Peyer's patch (tissue), 4 donors: ENCODE measurements at regions not wholly inside any gene's neighbourhood (a gene's known extent, or its start where the extent isn't known, plus 50 kb on each side); places are given as distances from the start of the nearest gene placed in this dataset.

Experiments used
- DNase-seq, 3 donors: peaks; one replicate each; pipeline ENCODE4 v3.0.0-alpha.2; 2017 to 2019
- H3K27ac ChIP-seq, 4 donors: fragments of 200-600 bp; sonication (generic); one replicate each; pipeline ENCODE4 v1.5.1; 2016 to 2019
- H3K27me3 ChIP-seq, 2 donors: fragments of 200-600 bp; sonication (generic); one replicate each; pipeline ENCODE4 v1.5.1; 2019
- H3K36me3 ChIP-seq, 3 donors: fragments of 200-600 bp; sonication (generic); one replicate each; pipeline ENCODE4 v1.5.1; 2016 to 2019
- H3K4me1 ChIP-seq, 4 donors: fragments of 200-600 bp; sonication (generic); one replicate each; pipeline ENCODE4 v1.5.1; 2016 to 2019
- H3K4me3 ChIP-seq, 4 donors: fragments of 200-600 bp; sonication (generic); 1 replicate in 3 of 4; 2 replicates in 1 of 4; pipeline ENCODE4 v1.5.1; 2016 to 2019; ENCODE audit warnings: mild to moderate bottlenecking in 1 of 4
- H3K9me3 ChIP-seq, 4 donors: fragments of 200-600 bp; sonication (generic); one replicate each; pipeline ENCODE4 v1.5.1; 2016 to 2019; ENCODE audit warnings: mild to moderate bottlenecking in 1 of 4
- CTCF ChIP-seq, 6 experiments: fragments of 450-650 bp in 4 of 6; fragments of 200-600 bp in 2 of 6; sonication (generic) in 1 of 6; IDR thresholded peaks; one replicate each; pipeline ENCODE4 v1.5.1; 2017 to 2019; ENCODE audit warnings: antibody characterized with exemption in 6 of 6, mild to moderate bottlenecking in 3 of 6, moderate library complexity in 1 of 6
- POLR2A ChIP-seq, 2 donors: fragments of 450-650 bp; IDR thresholded peaks; one replicate each; pipeline ENCODE4 v1.5.1; 2017; ENCODE audit warnings: antibody characterized with exemption in 2 of 2, mild to moderate bottlenecking in 2 of 2, moderate library complexity in 2 of 2

- H3K9me3 ChIP-seq, result no peaks in the 10 kb centered on the region
- no peaks in the 10 kb centered on the region for H3K36me3 ChIP-seq
- TF ChIP-seq CTCF (IDR thresholded peaks at IDR 0.05) (no peak), POLR2A (IDR thresholded peaks at IDR 0.05) (no peak)
- H3K4me3 ChIP-seq, result no peak overlapping the region
- DNase-seq, result no peak
- H3K4me1 ChIP-seq, result no peaks in the 10 kb centered on the region
- H3K27me3 ChIP-seq, result no peaks in the 10 kb centered on the region
- H3K27ac ChIP-seq, result no peak overlapping the region
Observed at GRCh38 chr16:49931916-49932315, 76.0 kb upstream of the ZNF423 start.

GRCh38 chr16:49932434-49932833 lies 76.5 kb upstream of the ZNF423 start:
- no peak overlapping the region for H3K4me3 ChIP-seq
- no peaks in the 10 kb centered on the region for H3K4me1 ChIP-seq
- H3K27ac ChIP-seq, result no peak overlapping the region
- H3K36me3 ChIP-seq, result no peaks in the 10 kb centered on the region
- TF ChIP-seq POLR2A (IDR thresholded peaks at IDR 0.05) (no peak), CTCF (IDR thresholded peaks at IDR 0.05) (no peak)
- no peaks in the 10 kb centered on the region for H3K9me3 ChIP-seq
- H3K27me3 ChIP-seq, result no peaks in the 10 kb centered on the region
- no peak for DNase-seq

- no peaks in the 10 kb centered on the region for H3K4me1 ChIP-seq
- no peak for TF ChIP-seq POLR2A (IDR thresholded peaks at IDR 0.05)
- TF ChIP-seq CTCF (IDR thresholded peaks at IDR 0.05), result no peak
- H3K27ac ChIP-seq, result no peak overlapping the region
- H3K36me3 ChIP-seq, result no peaks in the 10 kb centered on the region
- H3K4me3 ChIP-seq, result no peak overlapping the region
- H3K9me3 ChIP-seq, result no peaks in the 10 kb centered on the region
- DNase-seq, result no peak
- H3K27me3 ChIP-seq, result no peaks in the 10 kb centered on the region
Observed at GRCh38 chr16:49932946-49933345, 77.0 kb upstream of the ZNF423 start.

- Histone ChIP-seq H3K27me3 (no peaks in the 10 kb centered on the region), H3K4me1 (no peaks in the 10 kb centered on the region), H3K4me3 (no peak overlapping the region), H3K9me3 (no peaks in the 10 kb centered on the region), H3K27ac (no peak overlapping the region), H3K36me3 (no peaks in the 10 kb centered on the region)
- no peak for DNase-seq
- TF ChIP-seq CTCF (IDR thresholded peaks at IDR 0.05) (no peak), POLR2A (IDR thresholded peaks at IDR 0.05) (no peak)
Observed at GRCh38 chr16:49936791-49937190, 80.9 kb upstream of the ZNF423 start.

- TF ChIP-seq CTCF (IDR thresholded peaks at IDR 0.05) (no peak), POLR2A (IDR thresholded peaks at IDR 0.05) (no peak)
- no peak overlapping the region for H3K4me3 ChIP-seq
Observed at GRCh38 chr16:49937886-49938285, 82.0 kb upstream of the ZNF423 start.

GRCh38 chr16:49939495-49939894 lies 83.6 kb upstream of the ZNF423 start:
- Histone ChIP-seq H3K4me1 (no peaks in the 10 kb centered on the region), H3K27ac (no peak overlapping the region), H3K27me3 (no peaks in the 10 kb centered on the region), H3K36me3 (no peaks in the 10 kb centered on the region), H3K9me3 (no peaks in the 10 kb centered on the region), H3K4me3 (no peak overlapping the region)
- TF ChIP-seq CTCF (IDR thresholded peaks at IDR 0.05) (no peak), POLR2A (IDR thresholded peaks at IDR 0.05) (no peak)
- no peak for DNase-seq

More at GRCh38 chr16:49937886-49938285, 82.0 kb upstream of the ZNF423 start:
- no peak overlapping the region for H3K27ac ChIP-seq
- no peaks in the 10 kb centered on the region for H3K36me3 ChIP-seq
- H3K27me3 ChIP-seq, result no peaks in the 10 kb centered on the region
- H3K9me3 ChIP-seq, result no peaks in the 10 kb centered on the region
- H3K4me1 ChIP-seq, result no peaks in the 10 kb centered on the region
- DNase-seq, result no peak
